ENCODE measurements at regions not wholly inside any gene's neighbourhood (a gene's known extent, or its start where the extent isn't known, plus 50 kb on each side); places are given as distances from the start of the nearest gene placed in this dataset.

DNA sequence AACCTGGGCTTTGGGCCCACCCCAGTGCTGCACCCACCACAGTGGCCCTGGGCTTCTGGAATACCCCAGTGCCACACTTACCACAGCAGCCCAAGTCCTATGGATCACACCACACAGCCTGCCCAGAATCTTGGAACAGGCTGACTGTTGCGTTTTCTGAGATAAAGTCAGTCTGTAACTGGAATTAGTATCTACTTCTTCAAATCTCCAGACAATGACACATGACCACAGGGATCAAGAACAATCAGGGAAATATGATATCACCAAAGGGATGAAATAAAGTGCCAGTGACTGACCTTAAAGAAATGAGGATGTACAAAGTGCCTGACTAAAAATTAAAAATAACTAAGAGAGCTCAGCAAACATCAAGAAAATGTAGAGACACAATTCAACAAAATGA is 239.7 kb upstream of the PLD5 start:
- TF ChIP-seq CTCF (IDR thresholded peaks at IDR 0.05), result no peak
- no peak for TF ChIP-seq POLR2A (IDR thresholded peaks at IDR 0.05)
- TF ChIP-seq POLR2AphosphoS5 (IDR thresholded peaks at IDR 0.05), result no peak
- TF ChIP-seq EP300 (IDR thresholded peaks at IDR 0.05), result no peak

Measured in upper lobe of left lung (tissue), 4 donors.